ENCODE measurements at regions not wholly inside any gene's neighbourhood (a gene's known extent, or its start where the extent isn't known, plus 50 kb on each side); places are given as distances from the start of the nearest gene placed in this dataset.

GRCh38 chr17:33981711-33982601 is 273.1 kb upstream of the CCL2 start:
- WGBS (ENCODE audit: insufficient coverage, insufficient replicate concordance, low lambda C conversion rate, missing lambda C conversion rate), result 51% methylated on average over 6 of the region's 6 CpGs
- Histone ChIP-seq H3K4me1 (ENCODE audit: control insufficient read depth, insufficient read depth, low read length) (peaks cover 14% of the 10 kb centered on the region), H3K27me3 (replicated peaks in 1 of 2; ENCODE audit: control insufficient read depth in 2 of 2, insufficient read depth in 2 of 2, low read length in 1 of 2) (no peaks in the 10 kb centered on the region; a peak in 1 of 4 replicates), H2AFZ (ENCODE audit: control insufficient read depth, low read depth, low read length) (no peak overlapping the region), H3K27ac (ENCODE audit: control insufficient read depth, insufficient read depth) (no peak overlapping the region), H3K9ac (ENCODE audit: control insufficient read depth, insufficient read depth, low read length) (no peak overlapping the region), H3K4me2 (ENCODE audit: control insufficient read depth, insufficient read depth) (no peak overlapping the region), H3K36me3 (ENCODE audit: control insufficient read depth in 2 of 2, insufficient read depth in 2 of 2, low read length in 1 of 2) (no peaks in the 10 kb centered on the region), H4K20me1 (ENCODE audit: control insufficient read depth, insufficient read depth) (no peaks in the 10 kb centered on the region), H3K79me2 (ENCODE audit: control insufficient read depth, insufficient read depth, low read length) (no peaks in the 10 kb centered on the region), H3K9me3 (replicated peaks; ENCODE audit: control insufficient read depth, insufficient read depth, low read length) (no peaks in the 10 kb centered on the region; the same call in 2 of the 3 replicates), H3K4me3 (no peak overlapping the region)
- ChIA-PET CTCF (no interaction called here), SMC1A (ENCODE audit: uncharacterized antibody, unreplicated experiment) (no interaction called here), POLR2A (no interaction called here), RAD21 (ENCODE audit: unreplicated experiment) (no interaction called here)
- TF ChIP-seq RELB (IDR thresholded peaks at IDR 0.05; ENCODE audit: low read depth) (no peak), STAT3 (IDR thresholded peaks at IDR 0.05; ENCODE audit: low read depth, low read length) (no peak), SP1 (IDR thresholded peaks at IDR 0.05; ENCODE audit: low read depth, low read length) (no peak), SMC3 (IDR thresholded peaks at IDR 0.05; ENCODE audit: borderline replicate concordance, low read length) (no peak), SUZ12 (IDR thresholded peaks at IDR 0.05; ENCODE audit: unreplicated experiment) (no peak), CBX5 (IDR thresholded peaks at IDR 0.05; ENCODE audit: low read depth) (no peak), CREB1 (IDR thresholded peaks at IDR 0.05; ENCODE audit: low read depth) (no peak), BCL11A (IDR thresholded peaks at IDR 0.05; ENCODE audit: low read depth, low read length) (no peak), ZNF207 (IDR thresholded peaks at IDR 0.05; ENCODE audit: borderline replicate concordance) (no peak), SIX5 (IDR thresholded peaks at IDR 0.05; ENCODE audit: low read depth, low read length, severe bottlenecking) (no peak), YY1 (IDR thresholded peaks at IDR 0.05; ENCODE audit: low read depth, low read length) (no peak)
- FAIRE-seq (no peak), ATAC-seq (no peak), DNase-seq (ENCODE audit: low read depth, low spot score) (no peak)
- in situ Hi-C loops (cut with MboI), result no loop called here
- no TSS peak for BruUV-seq (replicated peaks)
- intact Hi-C loops (cut with micrococcal nuclease; ENCODE audit: unreplicated experiment), result no loop called here

Measured in GM12878 (cell line).